ENCODE measurements at regions not wholly inside any gene's neighbourhood (a gene's known extent, or its start where the extent isn't known, plus 50 kb on each side); places are given as distances from the start of the nearest gene placed in this dataset.

GRCh38 chr21:23009360-23009759 is 2011.2 kb downstream of the NCAM2 start:
- H3K27ac ChIP-seq (ENCODE audit: low read depth in 1 of 2, low read length in 1 of 2): no peak overlapping the region
- no peak for ATAC-seq (ENCODE audit: insufficient read depth, low FRiP score)
- H3K9me3 ChIP-seq (ENCODE audit: control insufficient read depth in 4 of 4, insufficient read depth in 3 of 4, low read length in 3 of 4): peaks cover 0 to 3% (median 1%) of the 10 kb centered on the region in 4 donors
- TF ChIP-seq CTCF (IDR thresholded peaks at IDR 0.05; ENCODE audit: control extremely low read depth, extremely low read depth): no peak
- DNase-seq: no peak
- no peaks in the 10 kb centered on the region for H3K4me1 ChIP-seq (ENCODE audit: control insufficient read depth in 5 of 5, insufficient read depth in 5 of 5, low read length in 5 of 5)
- WGBS, 2 donors: 61 to 76% methylated on average over 3 of the region's 3 CpGs
- no peak overlapping the region for H3K4me3 ChIP-seq
- no peaks in the 10 kb centered on the region for H3K27me3 ChIP-seq (ENCODE audit: control insufficient read depth in 3 of 3, insufficient read depth in 3 of 3, low read length in 2 of 3)
- no peak overlapping the region for H3K9ac ChIP-seq (ENCODE audit: insufficient read depth in 1 of 2, low read length in 2 of 2)
- no peaks in the 10 kb centered on the region for H3K36me3 ChIP-seq (ENCODE audit: control insufficient read depth in 4 of 4, insufficient read depth in 4 of 4, low read length in 4 of 4)

GRCh38 chr21:23014021-23014420 is 2015.8 kb downstream of the NCAM2 start:
- no peak for TF ChIP-seq CTCF (IDR thresholded peaks at IDR 0.05; ENCODE audit: control extremely low read depth, extremely low read depth)
- no peak overlapping the region for H3K4me3 ChIP-seq
- no peaks in the 10 kb centered on the region for H3K4me1 ChIP-seq (ENCODE audit: control insufficient read depth in 5 of 5, insufficient read depth in 5 of 5, low read length in 5 of 5)
- H3K36me3 ChIP-seq (ENCODE audit: control insufficient read depth in 4 of 4, insufficient read depth in 4 of 4, low read length in 4 of 4): no peaks in the 10 kb centered on the region
- H3K27ac ChIP-seq (ENCODE audit: low read depth in 1 of 2, low read length in 1 of 2): no peak overlapping the region
- DNase-seq (peak in 2 of 3 donors; percentile 3 to 11), ATAC-seq (ENCODE audit: insufficient read depth, low FRiP score) (no peak)
- no peak overlapping the region for H3K9ac ChIP-seq (ENCODE audit: insufficient read depth in 1 of 2, low read length in 2 of 2)
- no peaks in the 10 kb centered on the region for H3K9me3 ChIP-seq (ENCODE audit: control insufficient read depth in 4 of 4, insufficient read depth in 3 of 4, low read length in 3 of 4)
- H3K27me3 ChIP-seq (ENCODE audit: control insufficient read depth in 3 of 3, insufficient read depth in 3 of 3, low read length in 2 of 3): no peaks in the 10 kb centered on the region
- 32 to 66% methylated on average over 4 of the region's 4 CpGs for WGBS, 2 donors

GRCh38 chr21:23016617-23017016 is 2018.4 kb downstream of the NCAM2 start:
- WGBS, 2 donors: 62 to 71% methylated on average over 4 of the region's 4 CpGs
- DNase-seq: peak in 2 of 3 donors; percentile 13 to 37

More at GRCh38 chr21:23016617-23017016, 2018.4 kb downstream of the NCAM2 start:
- Histone ChIP-seq H3K27me3 (ENCODE audit: control insufficient read depth in 3 of 3, insufficient read depth in 3 of 3, low read length in 2 of 3) (no peaks in the 10 kb centered on the region), H3K36me3 (ENCODE audit: control insufficient read depth in 4 of 4, insufficient read depth in 4 of 4, low read length in 4 of 4) (no peaks in the 10 kb centered on the region), H3K27ac (ENCODE audit: low read depth in 1 of 2, low read length in 1 of 2) (no peak overlapping the region), H3K4me1 (ENCODE audit: control insufficient read depth in 5 of 5, insufficient read depth in 5 of 5, low read length in 5 of 5) (no peaks in the 10 kb centered on the region), H3K9ac (ENCODE audit: insufficient read depth in 1 of 2, low read length in 2 of 2) (no peak overlapping the region), H3K4me3 (no peak overlapping the region), H3K9me3 (ENCODE audit: control insufficient read depth in 4 of 4, insufficient read depth in 3 of 4, low read length in 3 of 4) (no peaks in the 10 kb centered on the region)
- no peak for TF ChIP-seq CTCF (IDR thresholded peaks at IDR 0.05; ENCODE audit: control extremely low read depth, extremely low read depth)
- ATAC-seq (ENCODE audit: insufficient read depth, low FRiP score): no peak

Data from lung (tissue), 11 donors.